GM21619 (cell line): ENCODE measurements at regions not wholly inside any gene's neighbourhood (a gene's known extent, or its start where the extent isn't known, plus 50 kb on each side); places are given as distances from the start of the nearest gene placed in this dataset.
A peak's percentile ranks its signal among the peaks of the same experiment; 100 is the strongest.
"Not testable (repeated sequence)": the region's sequence is repeated elsewhere in the genome, so short reads cannot be mapped to it uniquely, and the experiment has no call there.

Experiments used
- ATAC-seq: cut with Tn5 transposase; IDR thresholded peaks from one replicate; pipeline ENCODE4 v1.9.1; 2021; ENCODE audit not compliant: unreplicated experiment

DNA sequence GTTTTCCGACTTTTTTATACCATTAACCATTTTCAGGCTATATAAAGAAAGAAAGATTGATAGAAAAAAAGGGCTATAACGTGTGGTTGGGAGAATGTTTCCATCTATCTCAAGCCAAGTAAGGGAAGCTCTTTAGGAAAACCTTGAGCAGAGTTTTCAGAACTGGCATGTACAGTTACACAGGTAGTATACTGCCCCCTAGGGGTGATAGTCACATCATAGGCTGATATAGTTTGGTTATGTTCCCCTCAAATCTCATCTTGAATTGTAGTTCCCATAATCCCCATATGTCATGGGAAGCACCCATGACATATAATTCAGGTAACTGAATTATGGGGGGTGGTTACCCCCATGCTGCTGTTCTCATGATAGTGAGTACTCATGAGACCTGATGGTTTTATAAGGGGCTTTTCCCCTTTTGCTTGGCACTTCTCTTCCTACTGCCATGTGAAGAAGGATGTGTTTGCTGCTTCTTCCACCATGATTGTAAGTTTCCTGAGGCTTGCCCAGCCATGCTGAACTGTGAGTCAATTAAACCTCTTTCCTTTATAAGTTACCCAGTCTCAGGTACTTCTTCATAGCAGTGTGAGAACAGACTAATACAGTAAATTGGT is 186.8 kb downstream of the TMA16 start:
- ATAC-seq: peak; percentile 68

DNA sequence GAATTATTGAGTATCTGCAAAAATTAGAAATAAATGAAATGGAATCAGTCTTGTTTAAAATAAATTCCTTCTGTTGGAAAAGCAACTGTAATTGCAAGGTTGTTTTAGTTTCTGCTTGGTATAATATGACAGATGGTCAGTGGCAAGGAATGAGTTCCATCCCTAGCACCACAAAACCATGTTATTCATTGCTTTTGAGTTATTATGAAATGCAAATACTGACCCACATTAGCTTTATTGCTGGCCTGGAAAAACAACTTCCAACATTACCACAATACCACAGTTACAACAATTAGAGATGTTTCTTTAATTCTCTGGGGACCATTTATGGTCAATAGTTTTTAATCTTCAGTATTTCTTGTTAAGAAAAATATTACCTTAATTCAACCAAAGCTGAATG is 194.4 kb downstream of the TMA16 start:
- no peak for ATAC-seq

DNA sequence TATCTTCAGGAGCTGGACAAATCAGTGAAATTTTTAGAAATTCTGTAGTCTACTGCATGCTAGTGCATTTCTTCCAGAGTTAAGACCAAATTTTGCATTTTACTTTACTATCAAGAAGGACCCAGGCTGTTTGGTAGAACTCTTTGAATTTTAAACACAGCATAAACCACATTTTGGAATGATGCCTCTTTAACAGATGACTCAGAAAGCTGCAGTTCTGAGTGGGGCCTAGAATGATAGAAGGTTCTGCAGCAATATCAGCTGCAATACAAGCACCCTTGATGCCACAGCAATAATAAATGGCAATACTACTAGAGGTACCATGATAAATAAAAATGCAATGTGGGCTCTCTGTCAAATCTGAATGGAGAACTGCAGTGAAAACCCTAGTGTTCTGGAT is 198.7 kb downstream of the TMA16 start:
- no peak for ATAC-seq

DNA sequence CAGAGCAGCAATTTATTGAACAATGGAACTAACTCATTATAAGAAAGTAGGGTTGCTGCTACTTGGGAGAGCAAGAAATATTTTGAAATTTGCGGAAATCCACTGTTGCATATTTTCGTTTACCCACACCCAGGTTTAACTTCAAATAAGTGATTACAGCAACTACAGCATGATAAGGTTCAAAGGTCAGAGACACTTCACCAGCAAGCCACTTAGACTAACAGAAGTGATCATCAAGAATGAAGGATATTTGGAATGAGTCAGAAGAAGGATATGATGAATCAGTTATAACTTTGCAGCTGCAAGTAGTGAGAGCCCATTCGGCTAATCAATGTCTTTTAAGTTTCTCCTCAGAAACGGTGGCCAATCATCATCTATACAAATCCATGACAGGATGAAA is 199.3 kb downstream of the TMA16 start:
- no peak for ATAC-seq

DNA sequence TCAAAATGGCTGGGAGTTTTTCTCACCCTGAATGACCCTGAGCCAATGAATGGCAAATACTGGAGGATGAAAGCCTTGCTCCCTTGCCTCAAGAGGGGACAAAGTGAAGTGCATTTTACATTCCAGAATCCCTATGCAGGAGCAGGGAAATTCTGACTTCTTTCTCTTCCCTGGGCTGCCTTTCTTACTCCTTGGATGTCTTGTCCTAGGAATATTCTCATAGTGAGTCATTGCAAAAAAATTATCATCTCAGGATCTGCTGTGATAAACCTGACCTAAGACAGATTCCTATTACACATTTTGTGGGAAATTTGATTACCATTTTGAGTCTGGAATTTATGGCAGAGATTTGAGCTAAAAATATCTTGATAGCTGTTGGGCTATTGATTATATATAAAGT is 199.9 kb downstream of the TMA16 start:
- ATAC-seq: no peak

DNA sequence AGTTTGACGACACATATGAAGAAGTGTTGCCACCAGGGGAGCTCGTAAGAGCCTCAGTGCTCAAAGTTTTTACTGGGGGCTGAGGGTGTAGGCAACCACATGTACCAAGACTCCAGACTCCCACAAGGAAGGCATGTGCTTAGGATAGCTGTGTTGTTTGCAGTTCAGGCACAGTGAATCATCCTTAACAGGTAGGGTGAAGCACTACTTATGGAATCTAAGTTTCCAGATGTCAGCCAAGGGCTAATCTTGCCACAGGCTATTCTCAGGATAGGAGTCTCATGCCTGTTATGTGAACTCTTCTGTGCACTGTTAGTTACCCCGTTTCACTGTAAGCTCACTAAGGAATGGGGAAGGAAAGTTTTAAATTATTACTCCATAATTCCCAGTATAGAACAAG is 202.6 kb downstream of the TMA16 start:
- no peak for ATAC-seq

DNA sequence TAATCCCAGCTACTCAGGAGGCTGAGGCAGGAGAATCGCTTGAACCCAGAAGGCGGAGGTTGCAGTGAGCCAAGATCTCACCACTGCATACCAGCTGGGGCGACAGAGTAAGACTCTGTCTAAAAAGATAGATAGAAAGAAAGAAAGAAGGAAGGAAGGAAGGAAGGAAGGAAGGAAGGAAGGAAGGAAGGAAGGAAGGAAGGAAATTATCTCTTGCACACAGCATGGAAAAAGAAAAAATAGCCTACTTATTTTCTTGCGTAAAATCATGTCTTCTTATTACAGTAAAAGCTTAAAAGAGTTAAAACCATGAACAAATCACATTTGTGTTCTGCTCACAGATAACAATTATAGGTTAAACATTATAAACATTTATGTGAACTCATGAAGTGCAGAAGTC is 205.9 kb downstream of the TMA16 start:
- ATAC-seq: not testable (repeated sequence)

DNA sequence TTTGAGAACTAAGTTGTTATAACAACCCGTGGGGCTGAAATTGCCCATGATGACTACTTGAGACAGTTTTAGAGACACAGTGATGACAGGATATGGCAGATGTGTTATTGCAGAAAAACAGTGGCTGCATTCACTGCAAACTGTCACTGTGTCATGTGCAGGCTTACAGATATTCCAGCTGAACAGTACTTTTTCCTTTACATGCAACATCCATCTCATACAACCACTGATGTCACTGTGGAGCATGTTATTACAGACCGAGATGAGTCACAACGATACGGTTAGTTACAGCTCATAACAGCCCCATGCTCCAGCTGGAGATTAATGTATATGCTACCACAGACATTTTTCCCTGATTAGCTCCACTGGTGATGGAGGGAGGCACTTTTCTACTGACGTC is 207.4 kb downstream of the TMA16 start:
- peak; percentile 94 for ATAC-seq

DNA sequence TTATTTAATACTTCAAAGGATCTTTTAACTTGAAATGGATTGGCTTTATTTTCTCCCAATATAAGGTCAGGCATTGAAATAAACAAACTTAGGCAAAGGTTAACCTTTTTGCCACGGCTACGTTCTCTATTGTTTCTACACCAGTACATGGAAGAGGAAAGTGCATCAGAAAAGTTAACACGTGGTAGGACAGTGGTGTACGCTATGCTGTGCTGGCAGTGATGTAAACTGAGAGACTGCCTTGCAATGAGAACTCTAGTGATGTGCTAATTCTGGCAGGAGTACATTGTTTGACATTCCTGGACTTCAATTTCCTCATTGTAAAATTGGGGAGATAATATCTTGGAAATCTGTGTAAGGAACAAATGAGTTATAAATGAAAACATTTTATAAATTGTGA is 208.2 kb downstream of the TMA16 start:
- ATAC-seq: no peak

DNA sequence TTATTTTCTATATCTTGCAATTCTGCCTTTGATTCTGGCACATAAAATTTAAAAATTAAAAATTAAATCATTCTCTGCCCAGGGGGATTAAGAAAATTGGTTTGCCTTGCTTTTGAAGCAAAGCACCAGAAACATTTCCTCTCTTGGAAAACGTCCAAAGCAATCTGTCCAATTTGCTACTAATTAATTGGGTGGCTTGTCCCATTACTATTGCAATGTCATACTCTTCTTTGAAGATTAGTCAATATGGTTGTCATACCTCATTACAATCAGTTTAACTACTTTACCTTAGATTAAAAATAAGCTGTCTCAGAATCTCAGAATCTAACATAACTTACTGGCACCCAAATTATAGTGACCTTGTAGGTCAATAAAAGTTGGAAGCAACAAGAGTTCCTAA is 208.8 kb downstream of the TMA16 start:
- no peak for ATAC-seq

DNA sequence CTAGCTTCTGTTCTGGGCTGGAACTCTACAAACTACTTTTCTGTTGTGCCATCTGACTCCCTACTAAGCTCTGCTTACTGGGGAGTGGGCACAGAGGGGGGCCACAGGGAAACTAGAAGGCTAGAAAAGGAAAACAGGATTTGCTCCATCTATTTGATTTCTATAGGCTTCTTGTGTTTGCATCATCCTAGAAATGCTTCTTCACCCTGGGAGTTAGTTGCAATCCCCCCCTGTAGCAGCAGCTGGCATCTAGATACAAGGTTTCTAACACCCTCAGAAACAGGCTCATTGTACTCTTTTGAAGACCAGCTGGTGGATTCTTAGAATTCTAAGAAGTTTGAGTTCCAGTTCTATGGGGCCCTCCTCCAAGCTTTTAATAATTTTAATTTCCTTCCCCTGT is 213.4 kb downstream of the TMA16 start:
- ATAC-seq: no peak

DNA sequence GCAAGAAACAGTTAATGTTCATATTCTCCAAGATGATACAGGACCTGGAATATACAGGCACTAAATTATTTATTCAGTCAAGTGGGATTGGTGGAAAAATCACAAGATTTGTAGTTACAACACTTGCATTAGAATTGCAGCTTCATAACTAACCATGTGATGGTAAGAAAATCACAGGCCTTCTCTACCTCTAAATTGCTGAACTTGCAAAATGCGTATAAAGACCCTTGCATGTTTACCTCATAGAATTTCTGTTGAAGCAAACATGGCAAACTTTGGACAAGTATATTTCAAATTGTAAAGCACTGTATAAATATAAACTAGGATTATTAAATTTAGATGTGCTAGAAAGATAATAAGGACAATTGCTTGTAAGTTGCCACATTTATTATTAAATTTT is 215.1 kb downstream of the TMA16 start:
- no peak for ATAC-seq

DNA sequence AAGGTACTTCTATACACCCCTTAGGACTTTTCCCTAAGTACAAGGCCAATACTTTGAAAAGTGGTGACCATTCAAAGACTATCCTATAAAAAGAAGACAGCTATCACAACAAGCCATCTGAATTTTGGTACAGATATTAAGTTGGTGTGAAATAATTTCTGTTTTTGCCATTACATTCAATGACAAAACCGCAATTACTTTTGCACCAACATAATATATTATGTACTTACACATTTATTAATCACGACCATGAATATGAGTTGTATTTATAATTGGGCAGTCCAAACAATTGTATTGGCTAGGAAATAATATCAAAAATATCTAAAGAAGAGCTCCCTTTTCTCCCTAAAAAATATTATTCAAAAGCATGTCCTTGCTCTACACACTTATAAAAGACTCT is 215.7 kb downstream of the TMA16 start:
- no peak for ATAC-seq

DNA sequence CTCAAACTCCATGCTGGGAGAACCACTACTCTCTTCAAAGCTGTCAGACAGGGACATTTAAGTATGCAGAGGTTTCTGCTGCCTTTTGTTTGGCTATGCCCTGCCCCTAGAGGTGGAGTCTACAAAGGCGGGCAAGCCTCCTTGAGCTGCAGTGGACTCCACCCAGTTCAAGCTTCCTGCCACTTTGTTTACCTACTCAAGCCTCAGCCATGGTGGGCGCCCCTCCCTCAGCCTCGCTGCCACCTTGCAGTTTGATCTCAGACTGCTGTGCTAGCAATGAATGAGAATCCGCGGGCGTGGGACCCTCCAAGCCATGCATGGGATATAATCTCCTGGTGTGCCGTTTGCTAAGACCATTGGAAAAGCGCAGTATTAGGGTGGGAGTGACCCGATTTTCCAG is 230.0 kb downstream of the TMA16 start:
- not testable (repeated sequence) for ATAC-seq

DNA sequence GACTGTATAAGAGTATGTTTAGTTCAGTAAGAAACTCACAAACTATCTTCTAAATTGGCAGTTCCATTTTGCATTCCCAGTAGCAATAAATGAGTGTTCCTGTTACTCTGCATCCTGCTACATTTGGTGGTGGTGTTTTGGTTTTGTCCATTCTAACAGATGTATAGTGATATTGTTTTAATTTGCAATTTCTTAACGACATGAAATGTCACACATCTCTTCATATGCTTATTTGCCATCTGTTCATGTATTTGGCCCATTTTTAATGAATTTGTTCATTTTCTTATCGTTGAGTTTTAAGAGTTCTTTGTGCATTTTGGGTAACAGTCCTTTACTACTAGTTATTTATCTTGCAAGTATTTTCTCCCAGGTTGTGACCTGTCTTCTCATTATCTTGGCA is 232.2 kb downstream of the TMA16 start:
- ATAC-seq: no peak

DNA sequence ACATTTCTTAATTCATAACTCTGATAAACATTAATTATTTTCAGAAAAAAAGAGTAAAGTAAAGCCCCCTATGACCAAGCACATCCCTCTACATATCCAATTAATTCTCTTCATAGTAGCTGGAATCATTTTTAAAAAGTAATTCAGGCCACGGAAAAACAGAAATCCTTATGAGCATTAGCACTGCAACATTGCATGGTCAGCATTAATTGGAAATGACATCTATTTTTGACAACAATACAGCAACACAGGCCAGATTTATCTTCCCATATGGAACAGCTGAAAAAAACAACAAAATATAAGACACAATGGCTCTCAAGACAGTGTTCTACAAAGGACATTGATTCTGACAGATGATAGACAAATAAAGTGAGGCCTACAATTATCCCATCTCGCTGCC is 236.6 kb downstream of the TMA16 start:
- no peak for ATAC-seq

DNA sequence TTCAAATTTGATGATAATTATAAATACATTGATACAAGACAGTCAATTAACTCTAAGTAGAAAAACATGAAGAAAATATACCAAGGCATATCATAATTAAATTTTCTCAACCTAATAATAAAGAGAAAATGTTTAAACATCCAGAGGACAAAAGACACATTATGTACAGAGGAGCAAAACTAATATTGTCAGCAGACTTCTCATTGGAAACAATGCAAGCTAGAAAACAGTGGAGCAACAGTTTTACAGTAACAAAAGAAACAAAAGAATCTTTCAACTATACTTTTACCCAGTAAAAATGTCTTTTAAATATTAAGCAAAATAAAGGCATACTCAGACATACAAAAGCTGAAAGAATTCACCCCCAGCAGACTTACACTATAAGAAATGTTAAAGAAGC is 238.0 kb downstream of the TMA16 start:
- ATAC-seq: no peak

DNA sequence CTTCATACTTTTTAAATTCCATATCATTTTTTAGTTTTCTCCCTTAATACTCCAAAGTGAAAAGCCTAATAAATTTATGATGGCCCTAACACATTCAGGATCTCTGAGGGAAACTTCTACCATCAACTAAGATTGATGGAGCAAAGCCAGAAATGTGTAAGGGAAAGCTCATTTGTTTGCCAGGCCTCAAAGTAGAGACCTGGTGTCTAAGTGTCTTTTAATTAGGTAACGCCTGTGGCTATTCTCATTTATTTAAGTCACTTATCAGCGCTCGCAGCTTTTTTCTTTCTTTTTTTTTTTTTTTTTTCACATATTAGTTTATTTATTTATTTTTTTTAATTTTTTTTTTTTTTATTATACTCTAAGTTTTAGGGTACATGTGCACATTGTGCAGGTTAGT is 242.4 kb downstream of the TMA16 start:
- ATAC-seq: no peak

DNA sequence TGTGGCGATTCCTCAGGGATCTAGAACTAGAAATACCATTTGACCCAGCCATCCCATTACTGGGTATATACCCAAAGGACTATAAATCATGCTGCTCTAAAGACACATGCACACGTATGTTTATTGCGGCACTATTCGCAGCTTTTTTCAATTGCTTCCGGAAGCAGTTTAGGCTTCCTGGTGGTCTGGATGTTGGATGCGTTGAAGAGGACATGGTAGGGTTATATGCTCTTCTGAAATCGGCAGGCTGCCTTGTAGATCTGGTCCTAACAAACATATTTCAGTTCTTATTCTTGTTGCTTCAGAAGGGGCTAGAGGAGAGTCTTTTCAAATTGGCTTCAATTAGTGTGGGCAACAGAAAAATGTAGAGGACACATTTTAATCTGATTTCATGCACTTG is 243.4 kb downstream of the TMA16 start:
- not testable (repeated sequence) for ATAC-seq

DNA sequence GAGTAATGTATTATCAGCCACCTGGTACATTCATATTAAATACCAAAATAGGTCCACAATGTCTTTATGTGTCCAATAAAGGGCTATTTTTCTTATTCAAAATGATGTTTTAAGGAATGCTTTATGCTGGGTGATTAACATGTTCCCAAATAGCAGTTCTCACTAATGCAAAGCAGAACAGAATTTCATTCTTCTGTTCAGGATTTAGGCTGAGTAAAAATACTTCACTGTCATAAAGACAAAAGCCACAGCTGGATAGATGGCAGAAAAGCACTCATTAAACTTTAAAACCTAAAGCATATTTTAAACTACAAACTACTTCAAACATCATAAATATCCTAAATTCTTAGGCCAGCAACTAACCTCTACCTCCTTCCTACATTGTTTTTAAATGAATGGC is 244.0 kb downstream of the TMA16 start:
- ATAC-seq: no peak

DNA sequence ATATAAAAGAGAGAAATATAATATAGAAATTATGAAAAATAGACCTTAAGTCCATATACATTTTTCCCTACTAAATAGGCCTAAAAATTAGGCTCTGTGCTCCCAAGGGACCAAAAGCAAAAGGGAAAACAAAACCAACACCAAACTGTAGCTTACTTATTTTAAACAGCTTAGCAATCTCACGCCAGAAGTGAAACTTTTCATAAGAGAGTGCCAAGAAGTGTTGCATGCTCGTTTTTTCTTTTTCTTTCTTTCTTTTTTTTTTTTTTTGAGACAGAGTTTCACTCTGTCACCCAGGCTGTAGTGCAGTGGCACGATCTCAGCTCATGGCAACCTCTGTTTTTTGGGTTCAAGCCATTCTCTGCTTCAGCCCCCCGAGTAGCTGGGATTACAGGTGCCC is 250.4 kb downstream of the TMA16 start:
- ATAC-seq: peak; percentile 97

DNA sequence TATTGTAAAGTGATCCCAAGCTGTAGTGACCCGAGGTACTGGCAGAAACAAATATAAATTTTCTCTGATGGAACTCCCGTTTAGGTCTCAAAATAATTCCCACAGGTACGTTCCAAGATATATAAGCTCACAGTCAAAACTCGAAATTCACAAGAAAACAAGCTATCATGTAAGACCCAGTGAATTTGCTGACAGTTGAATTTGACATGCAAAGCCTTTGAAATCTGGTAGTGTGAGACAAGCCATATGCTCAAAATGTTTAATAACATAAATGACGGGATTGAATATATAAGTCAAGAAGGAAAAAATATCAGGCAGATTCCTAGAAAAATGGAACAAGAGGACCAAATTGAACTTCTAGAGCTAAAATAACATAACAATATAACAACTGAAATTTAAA is 252.8 kb downstream of the TMA16 start:
- ATAC-seq: no peak

DNA sequence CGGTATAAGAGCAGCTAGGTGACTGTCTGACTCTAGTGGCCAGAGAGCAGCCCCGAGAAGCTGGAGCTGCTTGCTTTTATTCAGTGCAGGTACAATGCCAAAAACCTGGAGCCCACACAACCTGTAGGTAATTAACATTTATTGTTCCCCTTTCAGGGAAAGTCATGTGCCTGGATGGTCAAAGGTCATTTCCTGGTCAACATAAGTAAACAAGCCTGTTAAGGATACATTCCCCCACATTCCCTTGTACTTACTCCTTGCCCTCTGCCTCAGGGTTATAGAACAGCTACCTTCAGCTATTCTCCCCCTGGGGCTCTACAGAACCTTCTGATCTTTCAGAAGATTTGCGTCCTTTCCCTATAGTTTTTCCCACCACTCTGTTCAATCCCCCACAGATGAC is 253.4 kb downstream of the TMA16 start:
- no peak for ATAC-seq

DNA sequence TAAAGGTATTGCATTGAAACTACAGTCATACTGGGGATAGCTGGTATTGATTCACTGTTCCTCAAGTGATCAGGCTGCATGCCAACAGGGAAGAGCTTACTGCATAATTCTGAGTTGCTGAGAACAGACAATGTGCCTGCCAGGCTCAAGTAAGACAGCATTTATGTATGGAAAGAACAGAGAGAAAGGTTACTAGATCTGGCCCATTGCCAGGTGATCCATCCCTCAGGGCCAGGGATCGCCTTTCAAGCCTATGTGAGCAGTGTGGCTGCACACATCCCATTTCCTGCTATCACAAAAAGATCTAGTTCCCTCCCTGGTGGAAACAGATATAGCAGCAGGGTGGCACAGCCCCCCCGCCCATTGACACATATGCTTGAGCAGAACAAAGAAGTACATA is 254.0 kb downstream of the TMA16 start:
- no peak for ATAC-seq
